AG10803 (cell line): ENCODE measurements at regions not wholly inside any gene's neighbourhood (a gene's known extent, or its start where the extent isn't known, plus 50 kb on each side); places are given as distances from the start of the nearest gene placed in this dataset.

Experiments used
- DNase-seq: peaks from one replicate; pipeline ENCODE4 v3.0.0; 2010; ENCODE audit warnings: low read depth
- H3K4me3 ChIP-seq: 2 replicates; pipeline ENCODE4 v1.5.1; 2011; ENCODE audit warnings: mild to moderate bottlenecking, low read length, control low read depth
- CTCF ChIP-seq: conservative IDR thresholded peaks from 2 replicates; pipeline ENCODE4 v1.5.1; 2011; ENCODE audit warnings: mild to moderate bottlenecking, low read length, control low read depth, inconsistent platforms

- DNase-seq, result no peak
- TF ChIP-seq CTCF, result no peak
- H3K4me3 ChIP-seq, result no peak overlapping the region
These were observed 819.2 kb downstream of the NLGN4Y start for GRCh38 chrY:15343522-15343921.

GRCh38 chrY:15345471-15346155 is 821.3 kb downstream of the NLGN4Y start:
- no peak overlapping the region for H3K4me3 ChIP-seq
- no peak for DNase-seq
- TF ChIP-seq CTCF, result no peak

- DNase-seq, result no peak
- no peak for TF ChIP-seq CTCF
These were observed 825.0 kb downstream of the NLGN4Y start for GRCh38 chrY:15349351-15349750.

GRCh38 chrY:15355321-15355720 is 831.0 kb downstream of the NLGN4Y start:
- H3K4me3 ChIP-seq, result no peak overlapping the region
- TF ChIP-seq CTCF, result no peak
- DNase-seq, result no peak

More at GRCh38 chrY:15349351-15349750, 825.0 kb downstream of the NLGN4Y start:
- H3K4me3 ChIP-seq, result no peak overlapping the region

- peak; percentile 28; the same call in 1 of the 2 replicates for TF ChIP-seq CTCF
- H3K4me3 ChIP-seq, result no peak overlapping the region
- peak; percentile 12 for DNase-seq
These were observed 836.1 kb downstream of the NLGN4Y start for GRCh38 chrY:15360471-15360870.

- DNase-seq, result no peak
- H3K4me3 ChIP-seq, result no peak overlapping the region
- no peak for TF ChIP-seq CTCF
These were observed 840.7 kb downstream of the NLGN4Y start for GRCh38 chrY:15364996-15365395.

- DNase-seq, result peak; percentile 52
- no peak for TF ChIP-seq CTCF
These were observed 844.5 kb downstream of the NLGN4Y start for GRCh38 chrY:15368786-15369185.

More at GRCh38 chrY:15368786-15369185, 844.5 kb downstream of the NLGN4Y start:
- H3K4me3 ChIP-seq, result no peak overlapping the region
